Thymus (tissue), 11 donors: ENCODE measurements at regions not wholly inside any gene's neighbourhood (a gene's known extent, or its start where the extent isn't known, plus 50 kb on each side); places are given as distances from the start of the nearest gene placed in this dataset.

Experiments
- DNase-seq, 9 donors: peaks; one replicate each; pipeline ENCODE4 v3.0.0-alpha.2; 2013; ENCODE audit warnings: low spot score in 9 of 9, low read depth in 6 of 9, missing footprints in 1 of 9
- H3K27ac ChIP-seq, 2 donors: one replicate each; pipeline ENCODE4 v1.5.1; 2013; ENCODE audit warnings: control low read depth in 1 of 2, low read depth in 1 of 2, low read length in 1 of 2, mild to moderate bottlenecking in 1 of 2, moderate library complexity in 1 of 2
- H3K27me3 ChIP-seq, 2 donors: one replicate each; pipeline ENCODE4 v1.5.1; 2013; ENCODE audit warnings: low read length in 1 of 2; ENCODE audit not compliant: control insufficient read depth in 2 of 2, insufficient read depth in 1 of 2
- H3K36me3 ChIP-seq, 2 donors: one replicate each; pipeline ENCODE4 v1.5.1; 2013; ENCODE audit warnings: low read length in 1 of 2, mild to moderate bottlenecking in 1 of 2, moderate library complexity in 1 of 2; ENCODE audit not compliant: control insufficient read depth in 2 of 2, insufficient read depth in 2 of 2
- H3K4me1 ChIP-seq, 2 donors: one replicate each; pipeline ENCODE4 v1.5.1; 2013; ENCODE audit warnings: low read length in 2 of 2; ENCODE audit not compliant: control insufficient read depth in 2 of 2, insufficient read depth in 2 of 2
- H3K4me3 ChIP-seq, 2 donors: one replicate each; pipeline ENCODE4 v1.5.1; 2013; ENCODE audit warnings: low read length in 2 of 2, control low read depth in 1 of 2, mild to moderate bottlenecking in 1 of 2
- H3K9me3 ChIP-seq, 2 donors: one replicate each; pipeline ENCODE4 v1.5.1; 2013; ENCODE audit warnings: low read length in 1 of 2, mild to moderate bottlenecking in 1 of 2; ENCODE audit not compliant: control insufficient read depth in 2 of 2, insufficient read depth in 1 of 2
- WGBS: extraction: QIAGEN DNeasy Blood & Tissue Kit; methylation state at CpG from one replicate; pipeline ENCODE4 v1.1.7; 2013; 5-methylcytosine and 5-hydroxymethylcytosine counted together
- donor health status: healthy.

DNA sequence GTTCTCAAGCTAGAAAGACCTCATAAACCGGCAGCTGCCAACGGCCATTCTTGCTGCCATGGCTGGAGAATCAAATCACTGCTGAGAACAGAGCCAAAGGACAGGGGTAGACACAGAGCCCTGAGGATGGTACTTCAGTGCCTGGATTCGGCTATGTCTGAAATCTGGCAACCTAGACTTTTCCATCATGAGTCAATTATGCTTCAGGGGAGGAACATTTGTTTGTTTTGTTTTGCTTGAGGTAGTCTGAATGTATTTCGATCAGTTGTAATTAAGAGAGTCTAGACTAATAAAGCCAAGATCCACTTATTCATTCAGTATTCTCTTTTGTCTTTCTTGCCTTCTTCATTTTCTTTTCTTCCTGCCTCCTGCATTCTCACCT, 122.8 kb upstream of the SH3BP4 start:
- WGBS: 94% methylated on average over 4 of the region's 4 CpGs
- no peaks in the 10 kb centered on the region for H3K9me3 ChIP-seq
- H3K27me3 ChIP-seq: no peaks in the 10 kb centered on the region
- H3K27ac ChIP-seq: no peak overlapping the region
- no peaks in the 10 kb centered on the region for H3K36me3 ChIP-seq
- H3K4me3 ChIP-seq: no peak overlapping the region
- no peak for DNase-seq
- H3K4me1 ChIP-seq: peaks cover 0 to under 1% of the 10 kb centered on the region in 2 donors

GRCh38 chr2:234828382-234829073, 123.3 kb upstream of the SH3BP4 start:
- no peak overlapping the region for H3K4me3 ChIP-seq
- H3K27me3 ChIP-seq: no peaks in the 10 kb centered on the region
- no peak for DNase-seq
- H3K36me3 ChIP-seq: no peaks in the 10 kb centered on the region
- H3K4me1 ChIP-seq: no peaks in the 10 kb centered on the region
- WGBS: 96% methylated on average over 10 of the region's 10 CpGs
- H3K27ac ChIP-seq: no peak overlapping the region
- H3K9me3 ChIP-seq: no peaks in the 10 kb centered on the region

GRCh38 chr2:234827096-234827860, 124.5 kb upstream of the SH3BP4 start:
- Histone ChIP-seq H3K4me3 (no peak overlapping the region), H3K27me3 (no peaks in the 10 kb centered on the region), H3K36me3 (no peaks in the 10 kb centered on the region), H3K4me1 (no peaks in the 10 kb centered on the region), H3K27ac (no peak overlapping the region), H3K9me3 (no peaks in the 10 kb centered on the region)
- WGBS: 91% methylated on average over 2 of the region's 2 CpGs
- DNase-seq: no peak

DNA sequence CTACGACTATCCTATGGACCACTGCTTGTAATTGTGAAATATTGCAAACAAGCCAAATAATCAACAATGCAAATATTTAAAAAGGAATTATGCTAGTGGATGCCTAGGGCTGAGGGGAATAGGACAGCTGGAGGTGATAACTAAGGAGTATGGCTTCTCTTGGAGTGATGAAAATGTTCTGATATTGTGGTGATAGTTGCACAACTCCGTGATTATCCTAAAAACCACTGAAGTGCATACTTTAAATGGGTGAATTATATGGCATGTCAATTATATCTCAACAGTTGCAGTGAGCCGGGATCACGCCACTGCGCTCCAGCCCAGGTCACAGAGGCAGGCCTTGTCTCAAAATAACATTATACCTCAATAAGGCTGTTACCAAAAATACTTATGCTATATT, 125.1 kb upstream of the SH3BP4 start:
- Histone ChIP-seq H3K9me3 (no peaks in the 10 kb centered on the region), H3K36me3 (no peaks in the 10 kb centered on the region), H3K27me3 (no peaks in the 10 kb centered on the region), H3K27ac (no peak overlapping the region), H3K4me1 (no peaks in the 10 kb centered on the region), H3K4me3 (no peak overlapping the region)
- DNase-seq: no peak
- 98% methylated on average over 5 of the region's 5 CpGs for WGBS

- H3K27ac ChIP-seq: no peak overlapping the region
- H3K27me3 ChIP-seq: no peaks in the 10 kb centered on the region
- no peak for DNase-seq
- no peaks in the 10 kb centered on the region for H3K36me3 ChIP-seq
- no peaks in the 10 kb centered on the region for H3K4me1 ChIP-seq
- no peaks in the 10 kb centered on the region for H3K9me3 ChIP-seq
- 97% methylated on average over 5 of the region's 5 CpGs for WGBS
- H3K4me3 ChIP-seq: no peak overlapping the region
Measured at GRCh38 chr2:234825616-234826015, 126.2 kb upstream of the SH3BP4 start.

- Histone ChIP-seq H3K4me1 (no peaks in the 10 kb centered on the region), H3K9me3 (no peaks in the 10 kb centered on the region), H3K36me3 (no peaks in the 10 kb centered on the region), H3K4me3 (no peak overlapping the region), H3K27me3 (no peaks in the 10 kb centered on the region), H3K27ac (no peak overlapping the region)
- no peak for DNase-seq
- WGBS: 85% methylated on average over 2 of the region's 2 CpGs
Measured at GRCh38 chr2:234823877-234824376, 127.9 kb upstream of the SH3BP4 start.

- no peaks in the 10 kb centered on the region for H3K27me3 ChIP-seq
- WGBS: 96% methylated on average over 7 of the region's 7 CpGs
- no peak overlapping the region for H3K4me3 ChIP-seq
- H3K4me1 ChIP-seq: no peaks in the 10 kb centered on the region
- DNase-seq: no peak
- no peaks in the 10 kb centered on the region for H3K9me3 ChIP-seq
- H3K36me3 ChIP-seq: no peaks in the 10 kb centered on the region
- H3K27ac ChIP-seq: no peak overlapping the region
Measured at GRCh38 chr2:234823196-234823876, 128.5 kb upstream of the SH3BP4 start.

GRCh38 chr2:234821946-234822475, 129.8 kb upstream of the SH3BP4 start:
- Histone ChIP-seq H3K27ac (no peak overlapping the region), H3K36me3 (no peaks in the 10 kb centered on the region), H3K4me3 (no peak overlapping the region), H3K27me3 (no peaks in the 10 kb centered on the region), H3K4me1 (no peaks in the 10 kb centered on the region), H3K9me3 (no peaks in the 10 kb centered on the region)
- WGBS: 95% methylated on average over 1 of the region's 1 CpG
- DNase-seq: no peak

DNA sequence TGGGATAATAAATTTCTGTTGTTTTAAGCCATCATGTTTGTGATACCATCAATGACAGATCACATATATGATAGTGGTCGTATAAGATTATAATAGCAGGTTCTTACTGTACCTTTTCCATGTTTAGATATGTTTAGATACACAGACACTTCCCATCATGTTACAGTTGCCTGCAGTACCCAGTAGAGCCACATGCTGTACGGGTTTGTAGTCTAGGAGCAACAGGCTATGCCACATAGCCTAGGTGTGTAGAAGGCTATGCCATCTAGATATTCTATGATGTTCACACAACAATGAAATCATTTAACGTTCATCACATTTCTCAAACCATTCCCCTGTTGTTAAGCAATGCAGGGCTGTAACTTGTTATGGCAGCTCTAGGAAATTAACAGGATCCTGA, 132.9 kb upstream of the SH3BP4 start:
- H3K27ac ChIP-seq: no peak overlapping the region
- 97% methylated on average over 3 of the region's 3 CpGs for WGBS
- H3K9me3 ChIP-seq: no peaks in the 10 kb centered on the region

More for the DNA sequence above, 132.9 kb upstream of the SH3BP4 start:
- Histone ChIP-seq H3K4me1 (no peaks in the 10 kb centered on the region), H3K36me3 (no peaks in the 10 kb centered on the region), H3K27me3 (no peaks in the 10 kb centered on the region), H3K4me3 (no peak overlapping the region)
- no peak for DNase-seq
